Body of pancreas (tissue), 4 donors: ENCODE measurements at regions not wholly inside any gene's neighbourhood (a gene's known extent, or its start where the extent isn't known, plus 50 kb on each side); places are given as distances from the start of the nearest gene placed in this dataset.

Experiments
- ATAC-seq: fragments of 150-250 bp; one replicate; pipeline ENCODE4 v1.9.1; 2016
- DNase-seq, 4 donors: peaks; one replicate each; pipeline ENCODE4 v3.0.0-alpha.2; 2019
- H3K27ac ChIP-seq, 4 donors: fragments of 200-600 bp; sonication (generic); 1 replicate in 3 of 4; 2 replicates in 1 of 4; pipeline versions ENCODE4 v1.5.1 to v1.6.1; 2016 to 2019; ENCODE audit warnings: mild to moderate bottlenecking in 1 of 4, mixed read lengths in 1 of 4, moderate library complexity in 1 of 4
- H3K27me3 ChIP-seq, 2 donors: fragments of 200-600 bp; sonication (generic); one replicate each; pipeline ENCODE4 v1.6.0; 2016; ENCODE audit warnings: mild to moderate bottlenecking in 1 of 2
- H3K36me3 ChIP-seq, 2 donors: fragments of 200-600 bp; sonication (generic); replicated peaks in 1 of 2; 2 replicates each; pipeline ENCODE4 v1.5.1; 2016; ENCODE audit warnings: low read depth in 2 of 2; ENCODE audit not compliant: insufficient read depth in 1 of 2
- H3K4me1 ChIP-seq: fragments of 200-600 bp; sonication (generic); one replicate; pipeline ENCODE4 v1.6.0; 2016
- H3K4me3 ChIP-seq, 2 donors: fragments of 200-600 bp; sonication (generic); 1 replicate in 1 of 2; 2 replicates in 1 of 2; pipeline ENCODE4 v1.5.1; 2016 to 2019
- H3K9me3 ChIP-seq, 3 donors: fragments of 200-600 bp; sonication (generic); 1 replicate in 2 of 3; 2 replicates in 1 of 3; pipeline ENCODE4 v1.5.1; 2016
- CTCF ChIP-seq, 7 experiments: fragments of 450-650 bp in 4 of 7; fragments of 200-600 bp in 3 of 7; sonication (generic) in 3 of 7; IDR thresholded peaks; one replicate each; pipeline ENCODE4 v1.5.1; 2016 to 2019; ENCODE audit warnings: antibody characterized with exemption in 7 of 7
- POLR2A ChIP-seq, 3 donors: fragments of 450-650 bp; IDR thresholded peaks; one replicate each; pipeline ENCODE4 v1.6.1; 2016; ENCODE audit warnings: antibody characterized with exemption in 3 of 3, mild to moderate bottlenecking in 2 of 3
- WGBS, 2 donors: methylation state at CpG; one replicate each; pipeline ENCODE4 v1.1.5; 2017; 5-methylcytosine and 5-hydroxymethylcytosine counted together
- intact Hi-C: fragments of 100-400 bp; cut with DNase I; formaldehyde crosslinking; loops from one replicate; pipeline ENCODE4 v1.15.1; 2023

GRCh38 chr3:73939985-73940384 is 315.2 kb upstream of the PDZRN3 start:
- Histone ChIP-seq H3K36me3 (no peaks in the 10 kb centered on the region), H3K27me3 (no peaks in the 10 kb centered on the region), H3K4me3 (no peak overlapping the region), H3K9me3 (no peaks in the 10 kb centered on the region), H3K4me1 (no peaks in the 10 kb centered on the region), H3K27ac (no peak overlapping the region)
- TF ChIP-seq POLR2A (IDR thresholded peaks at IDR 0.05) (no peak), CTCF (IDR thresholded peaks at IDR 0.05) (no peak)
- DNase-seq (no peak), ATAC-seq (no peak)
- intact Hi-C loops = no loop called here

GRCh38 chr3:73933585-73933984 is 308.8 kb upstream of the PDZRN3 start:
- H3K27me3 ChIP-seq = no peaks in the 10 kb centered on the region
- no peak for DNase-seq
- H3K4me3 ChIP-seq = no peak overlapping the region
- WGBS, 2 donors = 52 to 70% methylated on average over 3 of the region's 3 CpGs
- no peak for ATAC-seq
- H3K27ac ChIP-seq = no peak overlapping the region
- TF ChIP-seq CTCF (IDR thresholded peaks at IDR 0.05) (no peak), POLR2A (IDR thresholded peaks at IDR 0.05) (no peak)
- intact Hi-C loops = no loop called here
- H3K4me1 ChIP-seq = no peaks in the 10 kb centered on the region
- H3K9me3 ChIP-seq = no peaks in the 10 kb centered on the region
- H3K36me3 ChIP-seq = no peaks in the 10 kb centered on the region

GRCh38 chr3:73927203-73927570 is 302.4 kb upstream of the PDZRN3 start:
- 40 to 45% methylated on average over 4 of the region's 4 CpGs for WGBS, 2 donors
- ATAC-seq (no peak), DNase-seq (no peak)
- H3K36me3 ChIP-seq = no peaks in the 10 kb centered on the region
- no peaks in the 10 kb centered on the region for H3K4me1 ChIP-seq
- no peak overlapping the region for H3K4me3 ChIP-seq
- intact Hi-C loops = no loop called here
- no peaks in the 10 kb centered on the region for H3K27me3 ChIP-seq
- H3K9me3 ChIP-seq = no peaks in the 10 kb centered on the region
- no peak overlapping the region for H3K27ac ChIP-seq
- no peak for TF ChIP-seq POLR2A (IDR thresholded peaks at IDR 0.05)
- no peak for TF ChIP-seq CTCF (IDR thresholded peaks at IDR 0.05)

GRCh38 chr3:73926360-73927202 is 301.8 kb upstream of the PDZRN3 start:
- ATAC-seq (no peak), DNase-seq (no peak)
- TF ChIP-seq POLR2A (IDR thresholded peaks at IDR 0.05) = no peak
- no peak for TF ChIP-seq CTCF (IDR thresholded peaks at IDR 0.05)
- no peaks in the 10 kb centered on the region for H3K36me3 ChIP-seq
- H3K27ac ChIP-seq = no peak overlapping the region
- H3K27me3 ChIP-seq = no peaks in the 10 kb centered on the region
- intact Hi-C loops = no loop called here
- no peaks in the 10 kb centered on the region for H3K9me3 ChIP-seq
- WGBS, 2 donors = 28 to 34% methylated on average over 5 of the region's 5 CpGs
- no peaks in the 10 kb centered on the region for H3K4me1 ChIP-seq
- no peak overlapping the region for H3K4me3 ChIP-seq

- 80 to 85% methylated on average over 3 of the region's 3 CpGs for WGBS, 2 donors
- intact Hi-C loops = no loop called here
- H3K9me3 ChIP-seq = no peaks in the 10 kb centered on the region
- TF ChIP-seq POLR2A (IDR thresholded peaks at IDR 0.05) = no peak
- TF ChIP-seq CTCF (IDR thresholded peaks at IDR 0.05) = no peak
- ATAC-seq (no peak), DNase-seq (no peak)
- H3K4me1 ChIP-seq = no peaks in the 10 kb centered on the region
- H3K36me3 ChIP-seq = no peaks in the 10 kb centered on the region
- no peak overlapping the region for H3K4me3 ChIP-seq
- no peak overlapping the region for H3K27ac ChIP-seq
- H3K27me3 ChIP-seq = no peaks in the 10 kb centered on the region
These were observed 300.3 kb upstream of the PDZRN3 start for GRCh38 chr3:73925011-73925410.
